HG03097 (cell line): ENCODE measurements at regions not wholly inside any gene's neighbourhood (a gene's known extent, or its start where the extent isn't known, plus 50 kb on each side); places are given as distances from the start of the nearest gene placed in this dataset.

Source experiments
- ATAC-seq: cut with Tn5 transposase; IDR thresholded peaks from one replicate; pipeline ENCODE4 v1.9.1; 2021; ENCODE audit not compliant: unreplicated experiment, low FRiP score

DNA sequence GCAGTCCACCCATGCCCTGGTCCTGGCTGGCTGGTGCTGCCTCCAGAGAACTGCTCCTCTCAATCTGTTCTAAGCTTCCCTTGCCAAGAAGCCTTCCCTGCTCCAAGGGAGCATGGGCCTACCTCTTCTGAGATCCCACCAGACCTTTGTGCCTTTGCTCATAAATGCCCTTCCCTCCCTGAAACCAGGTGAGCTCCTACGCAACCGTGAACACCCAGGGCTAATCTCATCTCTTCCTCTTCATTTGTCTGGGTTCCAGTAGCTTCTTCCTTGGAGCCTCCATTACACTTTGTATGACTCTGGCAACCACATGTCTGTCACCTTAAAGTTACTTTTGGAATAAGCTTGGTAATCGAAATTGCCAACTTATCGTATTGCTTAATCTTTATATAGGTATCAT is 270.6 kb downstream of the PBX3 start:
- ATAC-seq: no peak

GRCh38 chr9:126020836-126021235 is 273.7 kb downstream of the PBX3 start:
- no peak for ATAC-seq

GRCh38 chr9:126023962-126024361 is 276.8 kb downstream of the PBX3 start:
- ATAC-seq: no peak

DNA sequence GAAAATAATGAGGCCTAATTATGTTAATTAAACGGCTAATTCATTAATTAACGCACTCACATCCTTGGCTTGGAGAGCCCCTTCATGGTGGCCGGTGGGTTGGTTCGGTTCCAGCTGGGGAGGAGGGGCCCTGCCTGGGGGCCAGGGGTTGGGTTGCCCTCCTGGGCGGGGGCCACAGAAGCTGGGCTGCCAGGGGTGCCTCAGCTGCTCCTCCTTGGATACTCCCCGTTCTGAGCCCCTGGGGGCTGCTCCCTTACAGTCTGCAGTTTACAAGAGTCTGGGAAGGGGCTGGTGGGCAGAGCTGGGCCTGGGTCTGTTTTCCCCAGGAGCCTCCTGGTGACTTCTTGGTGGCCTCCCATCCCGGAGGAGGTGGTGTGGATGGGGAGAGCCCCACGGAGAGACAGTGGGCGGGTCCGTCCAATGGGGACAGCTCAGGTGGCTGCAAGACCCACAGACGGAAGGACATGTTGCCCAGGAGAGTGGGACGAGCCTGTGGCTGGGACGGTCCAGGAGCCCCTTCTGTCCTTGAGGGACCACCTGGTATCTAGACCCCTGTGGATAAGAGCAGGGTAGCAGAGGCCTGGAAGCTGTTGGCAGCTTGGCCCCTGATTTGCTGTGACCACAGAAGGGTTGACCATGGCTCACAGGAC is 277.5 kb downstream of the PBX3 start:
- ATAC-seq: no peak

GRCh38 chr9:126025991-126026390 is 278.8 kb downstream of the PBX3 start:
- ATAC-seq: no peak

DNA sequence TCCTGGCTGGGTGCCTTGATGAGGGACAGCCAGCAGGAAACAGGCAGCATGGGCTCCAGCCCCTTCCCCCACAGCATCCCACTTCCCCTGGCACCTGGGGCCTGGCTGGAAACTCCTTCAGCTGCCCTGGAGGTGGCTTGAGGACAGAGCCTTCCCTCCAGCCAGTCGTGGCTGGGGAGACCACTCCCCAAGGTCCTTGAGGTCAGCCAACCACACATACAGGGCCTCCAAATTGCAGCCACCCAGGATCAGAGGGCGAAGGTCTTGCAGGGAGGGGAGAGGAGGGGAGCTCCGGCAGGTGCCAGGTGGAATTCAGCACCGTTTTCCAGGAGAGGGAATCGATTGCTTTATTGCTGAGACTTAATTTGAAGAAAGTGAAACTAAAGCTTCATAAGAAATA is 280.4 kb downstream of the PBX3 start:
- no peak for ATAC-seq

DNA sequence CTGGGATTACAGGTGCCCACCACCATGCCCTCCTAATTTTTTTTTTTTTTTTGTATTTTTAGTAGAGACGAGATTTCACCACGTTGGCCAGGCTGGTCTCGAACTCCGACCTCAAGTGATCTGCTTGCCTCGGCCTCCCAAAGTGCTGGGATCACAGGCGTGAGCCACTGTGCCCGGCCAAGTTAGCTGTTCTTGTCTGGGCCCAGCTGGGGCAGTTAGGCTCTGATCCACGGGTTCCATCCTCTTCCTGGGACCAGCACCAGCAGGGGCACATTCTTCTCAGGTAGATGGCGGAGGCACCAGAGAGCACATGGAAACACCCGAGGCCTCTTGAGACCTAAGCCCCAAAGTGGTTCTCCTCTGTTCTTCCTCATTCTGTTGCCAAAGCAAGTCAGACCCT is 281.6 kb downstream of the PBX3 start:
- ATAC-seq: no peak

DNA sequence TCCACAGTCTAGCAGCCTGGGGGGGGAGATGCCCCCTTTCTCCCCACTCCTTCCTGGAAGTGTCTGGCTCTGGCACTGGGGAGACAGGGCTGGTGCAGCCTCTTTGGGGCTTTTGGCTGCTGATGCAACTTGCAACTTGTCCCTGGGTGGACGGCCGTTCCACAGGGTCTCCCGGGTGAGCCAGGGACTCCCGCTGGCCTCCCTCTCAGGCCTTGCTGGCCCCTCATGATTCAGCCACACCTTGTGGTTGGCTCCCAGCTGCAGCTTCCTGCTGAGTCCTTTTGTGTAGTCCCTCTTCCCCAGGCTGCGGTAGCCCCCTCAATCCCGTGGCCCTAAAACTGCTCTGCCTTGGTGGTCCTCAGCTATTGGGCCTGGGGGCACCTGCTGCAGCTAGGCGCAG is 283.5 kb downstream of the PBX3 start:
- ATAC-seq: no peak

DNA sequence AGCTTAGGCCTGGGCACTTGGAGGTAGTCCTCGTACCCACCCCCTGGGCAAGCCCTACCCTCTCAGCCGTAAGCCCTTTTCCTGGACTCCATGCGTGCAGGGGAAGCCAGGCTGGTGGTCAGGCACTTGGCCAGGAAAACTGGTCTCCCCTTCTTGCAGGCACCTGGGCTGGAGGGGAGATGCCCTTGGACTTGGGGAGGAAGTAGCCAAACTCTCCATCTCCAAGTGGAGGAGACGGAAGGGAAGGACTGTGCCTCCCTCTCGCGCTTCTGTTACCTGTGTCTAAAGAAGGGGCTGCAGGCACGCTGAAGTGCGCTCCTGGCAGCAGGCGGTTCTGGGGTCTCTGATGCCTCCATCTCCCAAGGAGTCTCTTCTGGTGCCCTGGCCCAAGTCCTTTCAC is 283.9 kb downstream of the PBX3 start:
- no peak for ATAC-seq

GRCh38 chr9:126032135-126032534 is 285.0 kb downstream of the PBX3 start:
- ATAC-seq: no peak

DNA sequence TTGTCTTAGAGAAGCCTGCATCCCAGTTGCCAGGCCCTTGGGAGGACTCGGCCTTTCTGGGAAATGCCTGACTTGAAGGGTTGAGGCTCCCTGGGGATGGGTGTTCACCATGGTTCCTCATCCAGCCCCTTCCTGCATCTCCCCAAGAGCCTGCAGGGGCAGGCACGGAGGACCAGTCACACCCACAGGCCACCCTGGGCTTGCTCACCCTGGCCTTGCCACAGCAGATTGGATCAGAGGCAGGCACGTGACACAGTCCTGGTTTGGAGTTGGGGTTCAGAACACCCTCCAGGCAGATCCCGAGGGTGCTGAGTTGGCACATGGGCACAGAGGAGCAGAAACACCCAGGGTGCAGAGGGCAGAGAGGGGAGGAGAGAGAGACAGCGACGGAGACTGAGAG is 286.1 kb downstream of the PBX3 start:
- no peak for ATAC-seq

DNA sequence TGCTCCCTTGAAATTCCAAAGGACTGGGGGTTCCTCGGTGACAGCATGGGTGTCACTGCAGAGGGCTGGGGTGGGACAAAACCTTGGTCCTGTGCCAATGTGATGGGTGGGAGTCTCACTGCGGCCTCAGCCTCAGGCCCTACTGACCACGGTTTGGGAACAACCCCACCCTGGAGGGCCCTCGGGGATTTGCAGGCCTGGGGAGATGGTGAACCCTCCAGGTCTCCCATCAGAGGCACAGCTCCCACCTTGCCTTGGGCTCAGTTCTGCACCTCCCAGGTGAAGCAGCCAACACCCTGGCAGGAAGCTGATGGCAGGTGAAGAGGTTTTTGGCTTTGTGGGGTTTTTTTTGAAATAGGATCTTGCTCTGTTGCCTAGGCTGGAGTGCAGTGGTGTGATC is 286.8 kb downstream of the PBX3 start:
- ATAC-seq: no peak

DNA sequence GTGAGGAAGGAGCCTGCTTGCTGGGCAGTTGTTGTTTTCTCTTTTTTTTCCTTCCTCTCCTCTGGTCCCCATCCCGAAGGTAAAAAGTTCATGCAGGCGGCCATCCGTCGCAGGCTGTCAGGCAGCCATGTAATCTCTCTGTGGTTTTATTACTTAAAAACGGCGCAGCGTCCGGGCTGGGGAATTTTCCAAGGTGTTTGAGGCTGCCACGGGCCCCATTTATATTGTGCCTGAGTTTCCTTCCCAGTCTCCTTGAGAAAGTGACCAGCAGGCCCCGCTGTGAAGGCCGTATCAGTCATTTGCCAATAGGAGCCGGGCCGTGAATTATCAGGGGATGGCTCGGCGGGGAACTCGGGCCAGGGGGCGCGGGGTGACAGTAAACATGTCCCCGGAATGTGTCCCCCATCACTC is 289.7 kb downstream of the PBX3 start:
- no peak for ATAC-seq

GRCh38 chr9:126038790-126039189 is 287.8 kb upstream of the MVB12B start:
- no peak for ATAC-seq

GRCh38 chr9:126043681-126044080 is 282.9 kb upstream of the MVB12B start:
- ATAC-seq: no peak

DNA sequence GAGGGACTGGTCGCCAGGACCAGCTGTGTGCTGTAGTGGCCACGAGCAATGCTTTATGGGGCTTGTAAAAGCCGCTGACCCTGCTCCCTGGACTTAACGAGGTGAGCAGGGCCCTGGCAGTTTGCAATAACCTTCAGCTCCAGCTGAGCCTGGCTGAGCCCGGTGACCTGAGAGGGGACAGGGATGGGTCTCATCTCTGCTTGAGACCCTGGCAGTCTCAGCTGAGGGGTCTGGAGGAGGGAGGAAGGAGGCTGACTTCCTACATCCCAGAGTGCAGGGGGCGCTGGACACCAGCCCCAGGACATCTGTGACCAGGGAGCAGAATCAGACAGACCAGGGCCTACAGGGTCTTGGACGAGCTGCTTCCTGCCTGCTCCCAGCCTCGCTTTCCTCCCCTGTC is 277.5 kb upstream of the MVB12B start:
- ATAC-seq: no peak

DNA sequence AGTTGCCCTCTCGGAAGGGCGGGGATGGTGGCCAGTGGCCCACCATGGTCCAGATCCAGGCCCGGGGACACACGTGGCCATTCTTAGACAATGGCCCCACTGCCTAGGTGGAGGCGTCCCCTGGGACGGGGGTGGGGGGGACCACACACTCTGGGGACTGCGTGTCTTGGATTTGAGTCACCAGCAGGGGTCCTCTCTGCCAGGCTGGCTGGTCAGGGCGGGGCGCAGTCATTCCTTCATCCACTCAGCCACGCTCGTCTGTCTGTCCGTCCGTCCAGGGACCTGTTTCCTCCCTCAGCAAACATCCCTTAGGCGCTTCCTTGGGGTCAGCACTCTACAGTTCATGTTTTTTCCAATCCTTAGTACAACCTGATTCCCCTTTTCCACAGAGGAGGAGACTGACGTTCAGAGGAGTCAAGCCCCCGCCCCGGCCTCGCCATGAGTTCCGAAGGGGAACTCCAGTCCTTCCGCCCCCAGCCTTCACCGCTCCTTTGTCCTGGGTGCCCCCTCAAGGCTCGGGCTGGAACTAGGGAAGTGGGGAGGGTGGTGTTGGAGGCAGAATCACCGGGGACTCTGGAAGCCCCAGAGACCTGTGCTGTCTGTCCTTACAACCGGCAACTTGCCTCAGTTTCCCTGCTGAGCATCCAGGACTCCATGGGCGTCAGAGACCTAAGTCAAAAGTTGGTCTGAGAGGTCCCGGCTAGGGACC is 276.6 kb upstream of the MVB12B start:
- no peak for ATAC-seq

- ATAC-seq: no peak
Observed at GRCh38 chr9:126050605-126050990, 276.0 kb upstream of the MVB12B start.

DNA sequence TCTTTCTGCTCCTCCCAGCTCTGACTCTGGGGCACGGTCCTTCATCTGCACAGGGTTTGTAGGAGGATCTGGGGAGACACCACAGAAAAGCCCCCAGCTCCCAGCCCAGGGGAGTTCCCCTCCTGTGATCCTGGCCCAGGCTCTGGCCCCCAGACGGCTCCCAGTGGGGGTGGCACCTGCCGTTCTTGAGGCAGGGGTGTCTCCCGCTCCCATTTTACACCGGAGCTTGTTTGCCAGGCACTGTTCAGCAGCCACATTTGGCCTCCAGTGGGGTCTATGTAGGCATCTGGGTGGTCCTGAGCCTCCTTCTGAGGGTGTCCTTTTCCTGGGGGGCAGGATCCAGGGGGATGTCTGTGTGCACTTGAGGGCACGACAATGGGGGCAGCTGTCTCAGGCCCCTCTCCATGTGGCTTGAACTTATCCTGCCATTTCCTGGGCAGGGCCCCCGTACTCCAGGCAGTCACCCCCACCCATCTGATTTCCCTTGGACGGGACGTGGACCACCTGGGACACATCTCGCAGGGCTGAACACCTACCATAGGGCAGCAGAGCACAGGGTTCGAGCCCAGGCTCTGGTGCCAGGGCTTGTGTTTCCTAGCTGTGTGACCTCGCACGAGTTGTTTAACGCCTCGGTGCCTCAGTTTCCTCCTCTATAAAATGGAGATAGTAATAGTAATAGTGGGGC is 275.0 kb upstream of the MVB12B start:
- ATAC-seq: no peak

- ATAC-seq: no peak
Observed at GRCh38 chr9:126052791-126053190, 273.8 kb upstream of the MVB12B start.

- ATAC-seq: no peak
Observed at GRCh38 chr9:126053913-126054312, 272.7 kb upstream of the MVB12B start.

DNA sequence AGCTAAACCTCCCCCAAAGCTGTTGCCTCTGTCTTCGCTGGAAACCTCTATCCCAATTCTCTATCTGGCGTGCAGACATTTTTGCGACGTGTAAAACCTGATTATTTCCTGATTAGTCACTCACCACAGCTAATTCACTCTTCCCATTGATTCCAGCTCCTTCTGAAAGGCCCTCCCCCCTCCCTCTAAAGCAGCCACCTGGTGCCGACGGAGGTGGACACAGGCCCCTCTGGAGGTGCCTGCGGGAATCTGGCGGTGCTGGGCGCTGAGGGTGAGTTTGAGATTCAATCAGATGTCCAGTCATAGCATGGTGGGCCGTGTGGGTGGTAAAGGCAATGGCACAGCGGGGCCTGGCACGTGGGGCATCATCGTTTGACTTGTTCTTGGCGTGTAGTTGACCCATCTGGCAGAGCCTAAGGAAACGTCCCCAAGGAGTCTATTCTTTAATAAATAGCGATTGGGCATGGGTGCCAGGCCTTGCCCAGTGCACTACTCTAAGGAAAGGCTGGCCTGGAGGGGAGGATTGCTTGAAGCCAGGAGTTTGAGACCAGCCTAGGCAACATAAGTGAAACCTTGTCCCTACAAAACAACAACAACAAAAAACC is 271.1 kb upstream of the MVB12B start:
- no peak for ATAC-seq
